SH-SY5Y (cell line): ENCODE measurements at regions not wholly inside any gene's neighbourhood (a gene's known extent, or its start where the extent isn't known, plus 50 kb on each side); places are given as distances from the start of the nearest gene placed in this dataset.

Experiments
- GATA2 ChIP-seq: IDR thresholded peaks from 2 replicates; pipeline ENCODE4 v1.6.1; 2011; ENCODE audit warnings: mild to moderate bottlenecking, low read depth, low read length
- GATA3 ChIP-seq: IDR thresholded peaks from 2 replicates; pipeline ENCODE4 v1.6.1; 2011; ENCODE audit warnings: low read depth, mild to moderate bottlenecking, low read length, moderate library complexity

DNA sequence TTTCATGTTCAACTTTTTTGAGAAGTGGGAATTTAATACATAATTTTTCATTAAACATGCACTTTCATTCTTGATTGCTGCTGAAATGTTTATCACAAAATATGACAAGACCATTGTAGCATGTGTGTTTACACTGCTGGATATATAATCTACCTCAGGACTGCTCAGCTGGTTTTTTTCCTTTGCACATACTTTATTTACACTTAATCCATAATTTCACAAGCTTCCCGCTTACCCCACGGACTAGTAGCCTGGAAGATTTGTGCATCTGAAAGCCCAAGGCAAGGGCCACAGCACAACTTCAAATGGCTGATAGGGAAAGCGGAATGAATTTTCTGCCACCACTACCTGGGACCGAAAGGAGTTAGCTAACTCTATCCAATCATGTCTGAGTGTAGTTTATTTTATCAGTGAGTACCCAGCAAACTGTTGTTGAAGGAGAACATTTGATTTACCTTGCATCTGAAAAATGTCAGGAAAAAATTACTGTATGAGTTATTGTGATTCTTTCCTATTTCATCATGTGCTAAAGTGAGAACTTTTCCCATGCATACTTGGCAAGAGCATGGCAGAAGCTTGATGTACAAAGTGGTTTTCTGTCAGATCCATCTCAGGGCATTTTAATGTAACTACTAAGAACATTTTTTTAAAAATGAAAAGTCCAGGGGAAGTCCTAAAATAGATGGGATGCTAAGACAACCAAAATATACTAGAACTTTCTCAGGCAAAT lies 558.2 kb upstream of the USP24 start:
- TF ChIP-seq GATA3 (no peak), GATA2 (no peak)

DNA sequence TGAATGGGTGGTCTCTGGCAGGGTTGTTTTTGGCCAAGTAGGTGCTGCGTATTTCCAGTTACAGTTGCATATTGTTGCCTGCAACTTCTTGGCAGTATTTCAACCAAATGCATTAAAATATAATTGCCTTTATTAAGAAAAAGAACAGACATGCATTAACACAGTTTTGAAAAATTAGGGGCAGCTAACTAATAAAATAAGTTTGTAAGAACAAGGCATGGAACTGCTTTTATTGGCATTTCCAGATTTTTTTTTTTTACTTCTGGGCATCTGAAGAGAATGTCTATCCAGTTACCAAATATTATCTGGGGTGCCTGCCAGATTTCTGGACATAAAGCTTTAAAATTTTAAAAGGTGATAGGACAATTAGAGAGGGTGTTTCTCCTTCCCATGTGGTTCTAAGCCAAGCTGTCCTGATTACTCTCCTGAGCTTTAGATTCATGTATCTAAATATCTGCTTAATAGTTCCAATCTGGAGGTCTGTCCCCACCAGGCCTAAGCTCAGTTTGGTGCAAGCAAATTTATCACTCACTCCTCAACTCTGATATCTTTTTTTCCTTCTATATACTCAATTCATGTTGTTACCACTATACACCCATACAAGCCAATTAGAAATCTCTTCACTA lies 553.3 kb upstream of the USP24 start:
- TF ChIP-seq GATA3 (0 out of 2 replicates have a peak, but pooled peaks have one; percentile 47), GATA2 (no peak; the same call in 1 of the 2 replicates)

DNA sequence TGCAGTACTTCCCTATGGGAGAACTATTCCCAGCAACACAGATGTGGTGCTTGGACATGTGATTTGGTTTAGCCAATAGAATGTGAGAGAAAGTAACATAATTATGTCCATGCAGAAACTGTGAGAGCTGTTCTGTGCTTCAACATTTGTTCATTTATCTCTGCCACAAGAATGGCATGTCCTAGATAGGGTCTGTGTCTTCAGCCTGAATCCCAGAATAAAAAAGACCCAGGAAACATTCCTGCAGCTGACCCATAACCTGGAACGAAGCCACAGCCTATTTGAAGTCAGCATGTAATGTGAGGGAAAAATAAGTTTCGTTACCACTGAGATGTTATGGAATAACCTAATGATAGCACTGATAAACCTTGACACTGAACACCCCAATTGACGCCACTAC lies 552.0 kb upstream of the USP24 start:
- TF ChIP-seq GATA2 (no peak), GATA3 (no peak)

DNA sequence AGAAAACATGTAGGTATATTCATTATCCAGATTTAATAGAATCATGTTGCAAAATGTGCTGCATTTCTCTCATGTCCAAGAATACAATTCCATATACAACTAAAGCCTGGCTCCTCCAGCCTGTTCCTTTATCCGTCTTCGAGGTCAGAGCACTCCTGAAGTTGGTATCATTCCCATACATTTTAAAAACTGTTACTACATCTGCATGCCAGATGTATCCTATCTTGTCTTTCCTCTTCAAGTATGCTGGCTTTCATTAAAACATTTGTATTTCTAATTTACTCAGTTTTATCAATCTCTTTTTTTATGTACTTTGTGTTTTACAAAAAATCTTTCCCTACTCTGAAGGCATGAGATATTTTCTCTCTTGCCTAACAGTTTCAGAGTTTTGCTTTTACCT lies 536.6 kb upstream of the USP24 start:
- no peak for TF ChIP-seq GATA2
- no peak for TF ChIP-seq GATA3

DNA sequence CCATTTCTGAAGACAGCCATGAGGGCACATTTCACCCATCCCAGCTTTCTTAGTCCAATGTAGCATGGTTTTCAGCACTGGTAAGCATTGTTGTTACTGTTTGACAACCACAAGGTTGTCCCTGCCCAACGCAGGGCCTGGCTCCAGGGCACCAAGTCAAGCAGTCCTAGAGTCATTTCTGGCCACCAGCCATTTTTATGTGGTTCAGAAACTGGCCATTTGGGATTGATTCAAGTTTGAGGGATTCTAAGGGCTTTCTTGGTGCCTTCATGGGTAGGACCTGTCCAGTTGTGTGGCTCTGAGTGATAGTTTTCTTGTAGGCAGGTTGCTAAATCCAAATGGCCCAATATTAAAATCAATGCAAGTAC lies 535.4 kb upstream of the USP24 start:
- TF ChIP-seq GATA3 (no peak), GATA2 (no peak)

DNA sequence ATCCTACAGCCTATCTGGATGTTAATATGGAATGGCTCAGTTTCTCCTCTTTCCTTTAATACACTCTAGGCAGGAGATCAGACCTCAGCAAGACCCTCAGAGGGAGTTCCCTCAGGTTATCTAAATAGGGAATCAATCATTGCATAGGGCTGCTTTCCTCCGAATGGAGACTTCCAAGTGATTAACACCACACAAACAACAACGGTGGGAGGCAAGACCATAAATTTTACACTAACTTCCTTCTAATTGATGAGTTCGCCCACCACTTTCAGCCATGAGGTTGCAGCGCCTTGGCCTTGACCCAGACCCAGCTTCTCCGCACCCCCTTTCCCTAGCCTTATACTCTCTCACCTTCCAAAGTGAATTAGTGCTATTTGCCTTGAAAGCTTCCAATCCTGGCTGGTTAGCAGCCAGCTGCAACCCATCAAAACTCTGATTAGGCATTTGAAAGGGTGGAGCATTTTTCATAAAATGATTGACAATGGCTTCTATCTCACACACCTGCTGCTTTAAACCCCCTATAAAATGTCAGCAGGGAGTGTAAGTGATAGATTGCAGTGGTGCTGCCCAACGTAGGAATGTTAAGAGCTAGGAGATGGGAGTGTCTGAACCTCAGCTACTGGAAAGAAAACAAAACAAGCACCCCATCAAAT lies 534.9 kb upstream of the USP24 start:
- TF ChIP-seq GATA2 (no peak), GATA3 (no peak)

DNA sequence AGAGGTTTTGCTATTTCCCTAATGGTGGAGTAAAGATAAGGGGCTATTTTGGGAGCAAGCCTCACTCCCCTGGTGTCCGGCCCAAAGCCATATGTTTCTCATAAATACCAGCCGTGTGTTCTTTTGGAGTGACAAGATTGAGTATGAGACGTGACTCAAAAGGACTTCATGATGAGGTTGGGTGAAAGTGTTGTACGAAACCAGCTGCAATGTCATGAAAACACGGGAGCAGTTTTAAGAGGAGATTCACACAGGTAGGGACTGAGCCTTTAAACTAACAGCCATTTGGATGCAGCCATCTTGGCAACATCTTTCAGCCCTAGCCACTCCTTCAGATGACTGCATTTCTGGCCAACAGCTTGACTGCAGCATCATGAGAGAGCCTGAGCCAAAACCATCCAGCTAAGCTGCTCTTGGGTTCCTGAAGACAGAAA lies 532.3 kb upstream of the USP24 start:
- TF ChIP-seq GATA2, result no peak
- no peak for TF ChIP-seq GATA3

DNA sequence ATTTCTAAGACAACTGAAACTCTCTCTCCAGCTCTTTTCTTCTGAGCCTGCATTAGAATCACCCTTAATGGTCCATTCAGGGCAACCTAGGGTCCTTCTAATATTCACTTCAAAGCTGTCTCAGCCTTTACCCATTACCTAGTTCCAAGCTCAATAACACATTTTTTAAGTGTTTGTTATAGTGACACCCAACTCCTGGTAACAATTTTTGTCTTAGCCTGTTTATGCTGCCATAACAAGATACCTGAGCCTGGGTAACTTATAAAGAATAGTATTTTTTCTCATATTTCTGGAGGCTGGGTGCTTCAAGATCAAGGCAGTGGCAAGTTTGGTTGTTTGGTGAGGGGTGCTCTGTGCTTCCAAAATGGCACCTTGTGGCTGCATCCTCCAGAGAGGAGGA lies 531.5 kb upstream of the USP24 start:
- TF ChIP-seq GATA3, result no peak
- no peak for TF ChIP-seq GATA2

DNA sequence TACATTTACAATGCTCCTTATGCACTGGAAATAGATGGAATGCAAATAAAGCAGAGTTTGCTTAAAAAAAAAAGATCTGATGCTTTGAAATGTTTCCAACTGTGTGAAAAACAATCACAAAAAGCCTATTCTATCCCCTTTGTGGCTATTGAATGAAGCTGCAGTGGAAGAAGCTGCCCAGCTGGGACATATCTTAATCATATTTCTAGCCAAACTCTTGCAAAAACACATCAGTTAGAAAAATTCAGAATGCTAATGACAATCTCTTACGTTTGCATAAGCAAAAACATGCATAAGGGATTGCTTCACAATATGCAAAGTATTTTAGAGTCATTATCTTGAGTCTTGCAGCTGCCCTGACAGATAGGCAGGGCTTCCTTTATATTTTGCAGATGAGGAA lies 526.4 kb upstream of the USP24 start:
- TF ChIP-seq GATA3, result no peak
- TF ChIP-seq GATA2, result no peak

DNA sequence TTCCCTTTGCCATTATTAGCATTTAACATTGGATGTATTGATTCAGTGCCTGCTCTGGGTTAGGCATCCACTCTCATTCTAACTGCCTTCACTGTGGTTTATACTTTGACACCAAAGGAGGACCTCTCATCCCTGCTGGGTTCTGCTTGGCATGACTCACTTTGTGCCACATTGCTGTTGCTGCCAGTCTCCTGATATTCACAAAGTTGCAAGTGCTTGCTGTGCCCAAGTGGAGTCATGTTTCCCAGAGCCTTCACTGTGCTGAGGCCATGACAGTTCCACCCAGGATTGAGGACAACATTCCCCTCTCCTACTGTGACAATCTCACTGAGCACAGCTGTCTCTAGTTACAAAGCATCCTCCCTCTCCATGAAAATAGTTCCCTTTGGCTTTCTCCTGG lies 519.9 kb upstream of the USP24 start:
- no peak for TF ChIP-seq GATA3
- no peak for TF ChIP-seq GATA2

DNA sequence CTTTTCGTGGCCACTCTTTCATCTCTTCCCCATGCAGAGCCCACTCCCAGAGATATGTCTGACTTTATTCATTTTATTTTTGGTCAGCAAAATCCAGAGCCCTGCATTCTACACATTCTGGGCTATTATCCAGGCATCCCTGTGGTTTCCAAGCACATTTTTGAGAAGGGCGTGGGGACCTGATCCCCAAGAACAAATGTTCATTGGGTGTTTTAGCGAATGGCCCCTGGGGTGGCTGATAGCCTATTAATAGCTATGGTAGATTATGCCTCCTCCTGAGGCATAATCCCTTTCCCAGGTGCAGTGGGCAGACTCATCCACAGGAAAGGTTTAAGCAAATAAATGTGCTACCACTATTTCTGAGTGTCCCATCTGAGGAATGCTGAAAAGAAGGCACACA lies 511.8 kb upstream of the USP24 start:
- TF ChIP-seq GATA2, result no peak
- no peak for TF ChIP-seq GATA3

DNA sequence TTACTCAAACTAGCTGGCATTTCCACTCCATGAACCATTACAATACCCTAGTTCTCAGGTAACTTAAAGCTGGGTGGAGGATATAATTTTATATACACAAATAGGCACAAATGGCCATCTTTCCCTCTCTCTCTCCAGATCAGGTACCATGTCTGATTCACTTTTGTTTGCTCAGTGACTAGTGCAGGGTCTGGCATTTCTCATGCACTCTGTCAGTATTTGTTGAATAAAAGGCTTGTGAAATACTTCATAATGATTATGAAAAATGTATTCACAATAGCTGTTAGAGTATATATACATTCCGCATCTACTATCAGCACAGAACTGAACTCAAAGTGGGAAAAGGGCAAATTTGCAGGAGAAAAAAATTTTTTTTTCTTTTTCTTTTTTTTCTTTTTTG lies 510.2 kb upstream of the USP24 start:
- TF ChIP-seq GATA3, result no peak
- no peak for TF ChIP-seq GATA2

DNA sequence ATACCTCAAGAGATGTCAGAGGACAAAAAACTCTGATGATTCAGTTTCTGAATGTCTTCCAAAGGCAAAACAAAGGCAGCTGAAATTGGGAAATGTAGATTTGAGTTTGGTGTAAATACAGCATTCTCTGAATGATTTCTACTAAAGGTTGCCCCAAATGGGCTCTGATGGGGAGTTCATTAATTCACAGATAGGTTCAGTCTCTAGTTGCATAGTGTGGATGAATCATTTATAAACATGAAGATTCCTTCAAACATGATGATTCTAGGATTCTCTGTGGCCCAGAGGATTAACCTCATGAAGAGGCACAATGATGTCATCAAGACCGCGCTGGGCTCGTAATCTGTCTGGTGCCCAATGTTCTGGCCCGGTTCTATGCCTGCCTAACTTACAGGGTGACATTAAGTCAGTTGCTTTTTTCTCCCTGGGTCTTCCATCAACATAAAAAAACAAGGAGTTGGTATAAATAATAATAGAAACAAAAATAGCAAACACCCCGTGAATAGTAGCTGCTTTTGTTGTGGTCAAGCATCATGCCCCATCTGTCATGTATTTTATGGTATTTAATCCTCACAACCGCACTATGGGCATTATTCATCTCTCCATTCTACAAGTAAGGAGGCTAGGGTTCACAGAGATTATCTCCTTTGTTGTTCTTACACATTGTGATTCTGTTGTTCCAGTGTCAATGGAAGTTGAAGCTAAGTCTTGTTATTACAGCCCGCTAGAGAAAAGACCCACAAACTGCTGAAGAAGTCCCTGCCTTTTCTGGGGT lies 509.6 kb upstream of the USP24 start:
- TF ChIP-seq GATA3 (no peak), GATA2 (no peak)

DNA sequence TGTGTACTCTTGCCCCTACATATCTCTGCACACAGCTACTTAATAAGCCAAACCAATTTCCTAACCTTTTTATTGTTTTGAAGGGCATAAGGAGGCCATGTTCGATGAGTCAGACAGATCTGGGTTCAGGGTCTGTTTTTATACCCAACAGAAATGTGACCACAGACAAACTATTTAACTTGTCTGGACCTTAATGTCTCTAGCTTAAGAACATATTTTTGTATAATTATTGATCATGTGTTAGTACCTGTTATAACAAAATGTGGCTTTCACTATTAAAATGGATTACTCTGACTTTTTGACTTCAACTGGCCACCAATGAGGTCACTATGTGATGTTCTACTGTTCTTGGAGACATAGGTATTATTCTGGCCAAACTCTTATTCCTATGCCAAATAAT lies 507.8 kb upstream of the USP24 start:
- TF ChIP-seq GATA2 (no peak), GATA3 (no peak)

DNA sequence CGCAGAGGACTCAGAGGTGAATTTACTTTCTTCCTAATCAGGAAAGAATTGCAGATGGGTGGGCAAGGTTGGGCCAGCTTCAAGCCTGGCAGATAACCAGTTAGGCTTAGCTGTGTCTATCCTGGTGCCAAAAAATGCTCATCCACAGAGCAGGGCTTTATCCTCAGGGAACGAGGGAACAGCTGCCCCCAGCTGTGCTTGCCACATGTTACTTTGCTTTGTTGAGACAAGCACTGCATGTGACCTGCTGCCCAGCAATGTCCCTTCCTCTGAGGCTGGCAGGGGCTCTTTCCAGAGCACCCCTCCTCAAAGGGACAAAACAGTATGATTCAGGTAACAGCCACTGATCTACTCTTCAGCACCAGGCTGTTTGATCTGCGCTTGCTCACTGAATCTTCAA lies 505.1 kb upstream of the USP24 start:
- TF ChIP-seq GATA3, result no peak
- TF ChIP-seq GATA2, result no peak
